ENCODE measurements at regions not wholly inside any gene's neighbourhood (a gene's known extent, or its start where the extent isn't known, plus 50 kb on each side); places are given as distances from the start of the nearest gene placed in this dataset.

- no peak for DNase-seq
These were observed 1430.7 kb downstream of the BRD1 start for GRCh38 chr22:48396785-48397530.

DNA sequence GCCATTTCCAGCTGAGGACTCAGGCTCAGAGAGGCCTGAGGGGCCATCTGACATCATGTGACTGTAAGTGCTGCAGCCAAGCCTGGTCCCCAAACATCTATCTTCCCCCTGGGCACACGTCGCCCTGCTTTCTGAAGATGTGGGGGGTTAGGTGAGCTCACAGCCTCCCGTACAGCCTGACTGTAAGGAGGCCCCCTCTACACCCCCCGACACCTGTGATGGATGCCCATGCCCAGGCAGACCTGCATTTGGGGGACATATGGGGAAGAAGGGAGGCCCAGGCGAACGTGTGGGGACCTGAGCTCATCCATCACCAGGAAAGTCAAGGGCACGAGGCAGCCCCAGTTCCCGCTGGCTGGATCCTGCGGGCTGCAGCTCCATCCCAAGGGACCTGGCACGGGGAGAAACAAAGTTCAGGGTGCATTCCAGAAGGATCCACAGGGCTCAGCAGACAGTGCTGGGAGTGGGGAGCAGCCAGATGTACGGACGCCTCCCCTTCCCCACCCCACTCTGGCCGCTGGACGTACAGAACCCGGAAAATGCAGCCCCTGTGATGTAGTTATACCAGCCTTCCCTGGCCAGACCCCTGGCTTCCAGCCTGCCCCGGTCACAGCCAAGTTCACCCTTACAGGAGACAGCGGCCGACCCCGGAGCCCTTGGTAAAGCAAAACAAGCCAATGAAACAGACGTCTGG, 1431.4 kb downstream of the BRD1 start:
- no peak for DNase-seq

DNA sequence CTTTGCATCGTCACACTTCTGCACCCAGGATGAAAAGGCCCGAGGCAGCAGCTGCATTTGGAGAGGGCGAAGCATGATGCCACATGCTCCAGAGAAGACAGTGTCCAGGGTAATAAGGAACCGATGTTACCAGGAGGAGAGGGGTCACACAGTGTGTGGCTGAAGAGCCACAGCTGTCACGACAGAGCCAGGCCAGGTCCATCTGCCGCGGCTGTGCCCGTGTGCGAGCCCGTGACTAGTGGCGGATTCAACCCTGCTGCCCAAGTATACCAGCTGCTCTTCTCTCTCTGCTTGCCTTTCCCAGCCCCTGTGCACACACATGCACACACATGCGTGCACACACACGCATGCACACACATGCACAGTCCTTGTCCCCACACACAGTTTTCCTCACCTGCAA, 1432.5 kb downstream of the BRD1 start:
- DNase-seq, result no peak

- no peak for DNase-seq
These were observed 1432.9 kb downstream of the BRD1 start for GRCh38 chr22:48394787-48395186.

DNA sequence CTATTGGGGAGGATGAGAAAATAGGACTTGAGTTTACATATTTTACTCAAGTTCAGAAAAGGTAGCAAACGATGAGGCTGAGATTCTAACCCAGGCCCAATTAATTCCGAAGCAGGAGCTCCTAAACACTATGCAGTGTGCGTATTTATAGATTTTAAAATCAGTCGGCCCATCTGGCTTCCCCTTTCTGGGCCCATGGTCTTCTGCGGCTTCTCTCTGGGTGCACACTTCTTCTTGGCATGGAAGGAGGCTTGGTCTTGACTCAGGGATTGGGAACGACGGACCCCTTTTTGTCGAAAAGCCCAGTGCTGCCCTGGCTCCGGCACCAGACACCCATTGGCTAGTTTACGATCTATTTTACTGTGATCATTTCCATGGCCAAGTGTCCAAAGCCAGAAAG, 1433.8 kb downstream of the BRD1 start:
- DNase-seq, result no peak

- DNase-seq, result no peak
These were observed 1434.7 kb downstream of the BRD1 start for GRCh38 chr22:48393041-48393370.

DNA sequence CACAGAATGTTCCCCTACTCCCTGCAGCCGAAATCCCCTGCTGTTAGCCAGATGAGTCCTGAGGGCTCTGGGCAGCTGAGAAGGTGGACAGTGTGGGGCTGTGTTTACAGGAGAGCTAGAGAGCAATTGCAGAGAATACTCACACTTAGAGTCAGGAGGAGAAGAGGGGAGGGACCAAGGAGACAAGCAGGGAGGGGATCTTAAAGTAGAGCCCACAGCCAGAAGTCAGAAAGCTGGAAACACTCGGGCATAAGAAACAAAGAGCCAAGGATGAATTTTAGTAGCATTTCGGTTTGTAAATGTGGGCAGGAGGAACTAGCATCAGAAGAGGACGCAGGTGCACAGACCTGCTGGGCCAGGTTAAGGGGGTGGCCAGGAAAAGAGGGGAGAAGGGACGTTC, 1435.9 kb downstream of the BRD1 start:
- no peak for DNase-seq

DNA sequence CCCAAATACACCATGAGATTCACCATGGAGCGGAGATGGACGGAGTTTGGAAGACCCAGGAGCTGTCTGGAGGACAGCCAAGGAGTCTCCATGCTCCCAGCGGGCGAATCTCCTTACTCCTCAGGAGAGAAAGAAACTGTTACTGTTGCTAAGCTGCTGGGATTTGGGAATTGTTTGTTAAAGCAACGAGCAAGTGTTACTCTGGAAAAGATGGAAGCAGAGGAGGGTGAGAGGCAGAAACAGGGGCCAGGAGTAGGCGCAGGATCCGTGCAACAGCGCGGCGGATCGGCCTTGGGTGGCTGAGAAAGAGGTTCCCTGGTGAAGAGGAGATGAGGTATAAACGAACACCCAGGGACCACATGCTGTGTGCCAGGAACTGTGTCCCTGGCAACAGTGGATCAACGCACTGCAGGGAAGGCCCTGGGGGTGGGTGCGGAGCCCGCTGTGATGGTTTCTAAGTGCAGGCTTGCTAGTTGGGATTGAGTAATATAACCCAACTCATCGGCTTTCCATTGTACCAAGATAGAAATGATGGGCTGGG, 1436.4 kb downstream of the BRD1 start:
- DNase-seq, result no peak

GRCh38 chr22:48389916-48390315, 1437.8 kb downstream of the BRD1 start:
- DNase-seq, result no peak

DNA sequence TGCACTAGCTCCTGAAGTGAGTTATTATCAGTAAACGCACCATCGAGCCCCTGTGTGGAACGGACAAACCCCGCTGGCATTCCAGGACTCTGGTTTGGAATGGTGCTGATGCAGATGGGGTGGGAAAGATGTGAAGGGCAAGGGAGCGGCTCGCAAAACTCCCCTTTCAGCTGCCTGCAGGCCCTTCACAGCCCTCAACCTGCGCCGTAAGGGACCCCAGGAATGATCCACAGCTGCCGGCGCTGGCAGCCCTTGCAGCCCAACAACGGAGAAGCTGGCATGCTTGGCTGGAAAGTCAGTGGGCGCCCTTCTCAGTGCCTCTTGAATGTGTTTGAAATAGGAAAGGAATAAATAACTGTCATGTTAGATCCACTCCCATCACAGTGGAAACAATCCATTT, 1445.5 kb downstream of the BRD1 start:
- DNase-seq, result no peak

GRCh38 chr22:48380016-48380665, 1447.5 kb downstream of the BRD1 start:
- no peak for DNase-seq

DNA sequence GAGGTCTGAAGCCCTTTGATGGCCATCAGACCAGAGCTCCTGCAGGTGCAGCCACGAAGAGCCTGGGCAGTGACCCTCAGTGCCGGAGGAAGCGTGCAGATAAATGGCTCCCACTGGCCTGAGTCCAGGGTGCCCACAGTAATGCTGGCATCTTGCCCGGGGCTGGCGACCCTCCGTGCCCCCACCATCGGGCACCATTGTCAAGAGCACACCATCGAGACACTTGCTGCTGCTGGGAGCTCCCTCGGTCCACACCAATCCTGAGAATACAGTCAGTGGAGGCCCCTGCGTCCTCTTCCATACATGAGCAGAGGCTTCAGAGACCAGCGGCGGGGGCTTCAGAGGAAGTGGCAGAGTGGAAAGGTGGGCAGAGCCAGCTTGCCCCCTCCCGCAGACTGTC, 1448.3 kb downstream of the BRD1 start:
- no peak for DNase-seq

DNA sequence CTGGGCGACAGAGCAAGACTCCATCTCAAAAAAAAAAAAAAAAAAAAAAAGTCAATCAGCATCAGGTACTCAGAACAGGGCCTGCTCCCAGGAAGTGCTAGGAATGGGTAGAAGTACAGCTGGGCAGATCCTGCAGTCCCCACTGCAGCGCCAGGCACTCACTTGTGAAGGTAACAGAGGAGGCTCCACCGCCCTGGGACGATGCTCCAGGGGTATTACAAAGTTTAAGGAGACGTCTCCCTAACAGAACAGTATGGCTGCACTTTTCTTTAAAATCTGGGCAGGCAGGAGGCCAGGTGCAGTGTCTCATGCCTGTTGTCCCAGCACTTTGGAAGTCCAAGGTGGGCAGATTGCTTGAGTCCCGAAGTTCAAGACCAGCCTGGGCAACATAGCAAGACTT, 1449.0 kb downstream of the BRD1 start:
- no peak for DNase-seq

- DNase-seq, result no peak
These were observed 1450.5 kb downstream of the BRD1 start for GRCh38 chr22:48376936-48377712.

- no peak for DNase-seq
These were observed 1451.2 kb downstream of the BRD1 start for GRCh38 chr22:48376428-48376827.

GRCh38 chr22:48373626-48374173, 1454.0 kb downstream of the BRD1 start:
- DNase-seq, result no peak

GRCh38 chr22:48372390-48372789, 1455.3 kb downstream of the BRD1 start:
- no peak for DNase-seq

GRCh38 chr22:48371391-48371790, 1456.3 kb downstream of the BRD1 start:
- DNase-seq, result no peak

- DNase-seq, result no peak
These were observed 1457.0 kb downstream of the BRD1 start for GRCh38 chr22:48370508-48371325.

DNA sequence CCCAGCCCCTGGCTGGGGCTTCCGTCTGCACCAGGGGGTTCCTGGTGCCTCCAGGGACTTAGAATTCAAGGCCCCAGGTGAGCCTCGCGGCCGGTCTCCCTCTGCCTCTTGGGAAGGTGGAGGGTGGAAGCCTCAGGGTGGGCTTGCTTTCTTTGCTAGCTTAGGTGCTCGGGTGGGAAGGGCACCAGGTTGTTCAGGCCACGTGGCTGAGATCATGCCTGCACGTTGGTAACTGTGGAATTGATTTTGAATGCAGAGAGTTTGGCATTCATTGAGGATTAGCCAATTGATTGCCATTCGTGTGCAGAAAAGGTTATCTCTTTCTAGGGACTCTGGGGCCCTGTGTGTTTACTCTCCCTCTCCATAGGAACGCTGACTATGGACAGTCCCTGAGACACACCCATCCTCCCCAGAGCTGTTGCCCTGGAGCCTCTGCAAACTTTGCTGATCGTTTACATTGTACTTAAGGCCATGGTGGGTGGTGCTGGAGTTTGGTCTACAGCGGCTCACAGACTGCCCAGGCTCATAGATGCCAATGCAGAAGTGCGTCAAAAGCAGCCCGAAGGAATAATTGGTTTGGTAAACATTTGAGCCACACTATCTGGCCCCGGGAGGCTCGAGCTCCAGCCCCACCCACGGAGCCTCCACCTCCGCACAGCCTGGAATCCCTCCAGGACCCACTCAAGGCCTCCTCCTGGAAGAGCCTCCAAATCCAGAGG, 1457.7 kb downstream of the BRD1 start:
- DNase-seq, result no peak

- no peak for DNase-seq
These were observed 1458.6 kb downstream of the BRD1 start for GRCh38 chr22:48368975-48369525.

Data from stimulated activated CD4-positive, alpha-beta T cell treated with anti-CD3 and anti-CD28 coated beads, Interleukin-4, amount 100 ng/mL, for 24 hours (primary cell).